HCT116 (cell line): ENCODE measurements at regions not wholly inside any gene's neighbourhood (a gene's known extent, or its start where the extent isn't known, plus 50 kb on each side); places are given as distances from the start of the nearest gene placed in this dataset.

ENCODE experiments used
- ATAC-seq: fragments of 200-7000 bp; cut with Tn5 transposase; 2 replicates; pipeline ENCODE4 v1.9.1; 2020; ENCODE audit warnings: mild to moderate bottlenecking, moderate library complexity
- BruUV-seq: library from RNA; stranded (reverse); fragments of 400-500 nt; replicated peaks from 2 replicates; lab custom pipeline; 2021; lab: Mats Ljungman, UMichigan
- CTCF ChIA-PET: fragments of 300-600 bp; sonication (Branson Sonifier 250); formaldehyde crosslinking; loops from one replicate; lab custom pipeline; 2021; ENCODE audit warnings: antibody characterized with exemption; lab: Charles Lee
- POLR2A ChIA-PET: fragments of 300-600, 350-600 bp; sonication (Branson Sonifier 250); formaldehyde crosslinking; loops from one replicate; lab custom pipeline; 2021; ENCODE audit warnings: antibody characterized with exemption; lab: Charles Lee
- RAD21 ChIA-PET, 2 experiments: fragments of 300-600 bp; sonication (Branson Sonifier 250); formaldehyde crosslinking; loops; one replicate each; lab custom pipeline; 2023; ENCODE audit warnings: low total read pairs in 2 of 2; ENCODE audit not compliant: uncharacterized antibody in 2 of 2, unreplicated experiment in 2 of 2, low non-redundant PET in 1 of 2; lab: Charles Lee
- DNase-seq: peaks from one replicate; pipeline ENCODE4 v3.0.0-alpha.2; 2010; ENCODE audit warnings: low read depth, low spot score
- H2AFZ ChIP-seq: fragments of 200-600 bp; shearing (Covaris generic), sonication (generic); 2 replicates; pipeline ENCODE4 v1.6.1; 2017; ENCODE audit warnings: low read depth, mixed run types, mixed read lengths, antibody characterized with exemption, low read length; ENCODE audit not compliant: poor library complexity, severe bottlenecking
- H3K27ac ChIP-seq: 2 replicates; pipeline ENCODE4 v1.5.1; 2012; ENCODE audit warnings: low read depth, low read length
- H3K27me3 ChIP-seq: fragments of 200-600 bp; sonication (generic); 2 replicates; pipeline ENCODE4 v1.6.1; 2016; ENCODE audit warnings: mixed run types, low read length, mixed read lengths; ENCODE audit not compliant: insufficient read depth
- H3K36me3 ChIP-seq, 2 experiments: fragments of 200-500 bp in 1 of 2; fragments of 200-600 bp in 1 of 2; sonication (Bioruptor generic) in 1 of 2; sonication (generic) in 1 of 2; 2 replicates each; pipeline versions ENCODE4 v1.5.1 to v1.6.1; 2014 to 2016; ENCODE audit warnings: low read length in 2 of 2, inconsistent platforms in 1 of 2, mixed read lengths in 1 of 2, mixed run types in 1 of 2; ENCODE audit not compliant: insufficient read depth in 2 of 2, control insufficient read depth in 1 of 2
- H3K4me1 ChIP-seq, 2 experiments: fragments of 200-600 bp in 1 of 2; sonication (generic) in 1 of 2; 2 replicates each; pipeline versions ENCODE4 v1.5.1 to v1.6.1; 2012 to 2017; ENCODE audit warnings: low read length in 2 of 2, inconsistent platforms in 1 of 2, mild to moderate bottlenecking in 1 of 2, mixed read lengths in 1 of 2, mixed run types in 1 of 2, moderate library complexity in 1 of 2; ENCODE audit not compliant: insufficient read depth in 2 of 2, control insufficient read depth in 1 of 2
- H3K4me2 ChIP-seq: fragments of 200-600 bp; sonication (generic); 2 replicates; pipeline ENCODE4 v1.6.1; 2017; ENCODE audit warnings: mixed run types, low read length, mixed read lengths
- H3K4me3 ChIP-seq, 2 experiments: fragments of 200-600 bp in 1 of 2; sonication (generic) in 1 of 2; replicated peaks in 1 of 2; 2 replicates each; pipeline ENCODE4 v1.5.1; 2011 to 2016; ENCODE audit warnings: low read length in 2 of 2, control low read depth in 1 of 2, low read depth in 1 of 2, mild to moderate bottlenecking in 1 of 2, mixed read lengths in 1 of 2, mixed run types in 1 of 2
- H3K79me2 ChIP-seq: fragments of 200-600 bp; sonication (generic); 2 replicates; pipeline ENCODE4 v1.6.1; 2017; ENCODE audit warnings: mild to moderate bottlenecking, mixed run types, low read length, moderate library complexity, mixed read lengths; ENCODE audit not compliant: insufficient read depth
- H3K9ac ChIP-seq: fragments of 200-600 bp; sonication (generic); 2 replicates; pipeline ENCODE4 v1.6.1; 2016; ENCODE audit warnings: low read length, mixed read lengths
- H3K9me2 ChIP-seq: fragments of 200-600 bp; sonication (generic), shearing (Covaris generic); 2 replicates; pipeline ENCODE4 v1.6.1; 2017; ENCODE audit warnings: mixed run types, mild to moderate bottlenecking, moderate library complexity; ENCODE audit not compliant: insufficient read depth
- H3K9me3 ChIP-seq, 2 experiments: fragments of 200-500 bp in 1 of 2; fragments of 200-600 bp in 1 of 2; sonication (Bioruptor generic) in 1 of 2; sonication (generic) in 1 of 2; 2 replicates each; pipeline ENCODE4 v1.6.1; 2014 to 2017; ENCODE audit warnings: low read length in 2 of 2, mixed read lengths in 2 of 2, inconsistent platforms in 1 of 2, low read depth in 1 of 2, mild to moderate bottlenecking in 1 of 2, mixed run types in 1 of 2, moderate library complexity in 1 of 2; ENCODE audit not compliant: control insufficient read depth in 1 of 2, insufficient read depth in 1 of 2
- H4K20me1 ChIP-seq: fragments of 200-600 bp; sonication (generic), shearing (Covaris generic); 2 replicates; pipeline ENCODE4 v1.6.1; 2017; ENCODE audit warnings: mixed run types, mild to moderate bottlenecking, moderate library complexity; ENCODE audit not compliant: insufficient read depth
- ATF3 ChIP-seq: IDR thresholded peaks from 2 replicates; pipeline ENCODE4 v1.6.1; 2012
- CBX3 ChIP-seq: IDR thresholded peaks from 2 replicates; pipeline ENCODE4 v1.6.1; 2012; ENCODE audit warnings: low read depth
- CEBPB ChIP-seq: IDR thresholded peaks from 2 replicates; pipeline ENCODE4 v1.6.1; 2012; ENCODE audit warnings: low read depth
- CTCF ChIP-seq, 3 experiments: fragments of 200-600 bp in 1 of 3; sonication (generic) in 1 of 3; IDR thresholded peaks in 2 of 3; conservative IDR thresholded peaks in 1 of 3; 2 replicates each; pipeline ENCODE4 v1.5.1; 2012 to 2017; ENCODE audit warnings: low read depth in 2 of 3, low read length in 2 of 3, antibody characterized with exemption in 1 of 3, borderline replicate concordance in 1 of 3, control low read depth in 1 of 3, mild to moderate bottlenecking in 1 of 3, mixed read lengths in 1 of 3, mixed run types in 1 of 3, moderate library complexity in 1 of 3; ENCODE audit not compliant: insufficient read depth in 1 of 3
- EGR1 ChIP-seq: IDR thresholded peaks from 2 replicates; pipeline ENCODE4 v1.6.1; 2012; ENCODE audit warnings: low read depth
- ELF1 ChIP-seq: IDR thresholded peaks from 2 replicates; pipeline ENCODE4 v1.6.1; 2012; ENCODE audit warnings: low read depth, borderline replicate concordance
- EZH2 ChIP-seq: fragments of 200-600 bp; sonication (generic); IDR thresholded peaks from 2 replicates; pipeline ENCODE4 v1.6.1; 2017; ENCODE audit warnings: antibody characterized with exemption, mixed run types
- JUND ChIP-seq: IDR thresholded peaks from 2 replicates; pipeline ENCODE4 v1.6.1; 2012
- POLR2A ChIP-seq: IDR thresholded peaks from 2 replicates; pipeline ENCODE4 v1.7.0; 2011; ENCODE audit warnings: borderline replicate concordance; ENCODE audit not compliant: insufficient read depth, insufficient read length; ENCODE audit errors: extremely low read depth
- RAD21 ChIP-seq: IDR thresholded peaks from 2 replicates; pipeline ENCODE4 v1.6.1; 2012; ENCODE audit warnings: low read depth, mild to moderate bottlenecking
- SP1 ChIP-seq: IDR thresholded peaks from 2 replicates; pipeline ENCODE4 v1.6.1; 2012; ENCODE audit warnings: low read depth
- TCF7L2 ChIP-seq: IDR thresholded peaks from 2 replicates; pipeline ENCODE4 v1.7.0; 2011; ENCODE audit warnings: borderline replicate concordance, inconsistent platforms; ENCODE audit not compliant: insufficient read depth, insufficient read length; ENCODE audit errors: extremely low read depth
- YY1 ChIP-seq: IDR thresholded peaks from 2 replicates; pipeline ENCODE4 v1.6.1; 2011; ENCODE audit warnings: low read length, low read depth, moderate library complexity, mild to moderate bottlenecking; ENCODE audit not compliant: insufficient replicate concordance; ENCODE audit errors: extremely low read depth
- ZNF274 ChIP-seq: fragments of 200-500 bp; sonication (Bioruptor generic); IDR thresholded peaks from 2 replicates; pipeline ENCODE4 v1.6.1; 2014; ENCODE audit warnings: mild to moderate bottlenecking, low read depth, low read length, inconsistent platforms
- intact Hi-C: fragments of 100-400 bp; cut with micrococcal nuclease; formaldehyde crosslinking; loops from 2 replicates; pipeline ENCODE4 v1.10.0; 2022
- TF ChIP-seq, protein P1 (sequence below): IDR thresholded peaks from 2 replicates; pipeline ENCODE4 v1.6.1; 2011; ENCODE audit warnings: mild to moderate bottlenecking, low read length, moderate library complexity; ENCODE audit not compliant: insufficient replicate concordance; ENCODE audit errors: extremely low read depth

DNA sequence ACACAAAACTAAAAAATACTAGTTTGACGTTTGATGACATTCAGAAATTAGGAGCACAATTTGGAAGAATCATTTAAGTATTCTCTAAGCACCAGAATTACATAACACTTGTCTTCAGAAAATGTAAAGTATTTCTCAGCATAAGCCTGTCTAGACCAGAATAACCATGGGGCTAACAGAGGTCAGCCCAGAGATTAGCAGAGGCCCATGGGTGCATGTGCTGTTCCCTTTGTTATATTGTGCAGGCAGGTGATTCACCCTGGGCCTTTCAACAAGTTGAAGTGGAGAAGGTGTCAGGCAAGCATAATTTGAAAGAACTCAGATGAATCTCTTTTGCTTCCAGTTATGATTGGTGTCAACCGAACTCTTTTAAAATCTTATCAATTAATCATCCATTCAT lies 227.9 kb downstream of the LURAP1L start:
- H3K9me3 ChIP-seq, result no peaks in the 10 kb centered on the region
- BruUV-seq, result no TSS peak
- H3K4me3 ChIP-seq, result no peak overlapping the region
- no peak overlapping the region for H2AFZ ChIP-seq
- H3K4me2 ChIP-seq, result no peak overlapping the region
- H3K4me1 ChIP-seq, result no peaks in the 10 kb centered on the region
- H4K20me1 ChIP-seq, result no peaks in the 10 kb centered on the region
- TF ChIP-seq EGR1 (no peak), ELF1 (no peak), EZH2 (no peak), POLR2A (no peak), CBX3 (no peak), ZNF274 (no peak), ATF3 (no peak), RAD21 (no peak), SP1 (no peak), JUND (no peak), CEBPB (no peak), TCF7L2 (no peak), YY1 (no peak), CTCF (IDR thresholded peaks at IDR 0.05 in 2 of 3, conservative IDR thresholded peaks at IDR 0.05 in 1 of 3; ENCODE audit: borderline replicate concordance in 1 of 3, insufficient read depth in 1 of 3, low read depth in 2 of 3, low read length in 2 of 3) (no peak)
- TF ChIP-seq, protein P1, sequence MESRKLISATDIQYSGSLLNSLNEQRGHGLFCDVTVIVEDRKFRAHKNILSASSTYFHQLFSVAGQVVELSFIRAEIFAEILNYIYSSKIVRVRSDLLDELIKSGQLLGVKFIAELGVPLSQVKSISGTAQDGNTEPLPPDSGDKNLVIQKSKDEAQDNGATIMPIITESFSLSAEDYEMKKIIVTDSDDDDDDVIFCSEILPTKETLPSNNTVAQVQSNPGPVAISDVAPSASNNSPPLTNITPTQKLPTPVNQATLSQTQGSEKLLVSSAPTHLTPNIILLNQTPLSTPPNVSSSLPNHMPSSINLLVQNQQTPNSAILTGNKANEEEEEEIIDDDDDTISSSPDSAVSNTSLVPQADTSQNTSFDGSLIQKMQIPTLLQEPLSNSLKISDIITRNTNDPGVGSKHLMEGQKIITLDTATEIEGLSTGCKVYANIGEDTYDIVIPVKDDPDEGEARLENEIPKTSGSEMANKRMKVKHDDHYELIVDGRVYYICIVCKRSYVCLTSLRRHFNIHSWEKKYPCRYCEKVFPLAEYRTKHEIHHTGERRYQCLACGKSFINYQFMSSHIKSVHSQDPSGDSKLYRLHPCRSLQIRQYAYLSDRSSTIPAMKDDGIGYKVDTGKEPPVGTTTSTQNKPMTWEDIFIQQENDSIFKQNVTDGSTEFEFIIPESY, result no peak
- TF ChIP-seq, all 23 proteins: peak for 0
- no peaks in the 10 kb centered on the region for H3K36me3 ChIP-seq
- H3K9me2 ChIP-seq, result no peaks in the 10 kb centered on the region
- ChIA-PET RAD21 (no interaction called here), POLR2A (no interaction called here), CTCF (no interaction called here)
- DNase-seq (no peak), ATAC-seq (no peak)
- H3K79me2 ChIP-seq, result no peaks in the 10 kb centered on the region
- no peak overlapping the region for H3K27ac ChIP-seq
- no peaks in the 10 kb centered on the region for H3K27me3 ChIP-seq
- no peak overlapping the region for H3K9ac ChIP-seq
- intact Hi-C loops, result no loop called here
